HG03108 (cell line): ENCODE measurements at regions not wholly inside any gene's neighbourhood (a gene's known extent, or its start where the extent isn't known, plus 50 kb on each side); places are given as distances from the start of the nearest gene placed in this dataset.
"Not testable (repeated sequence)": the region's sequence is repeated elsewhere in the genome, so short reads cannot be mapped to it uniquely, and the experiment has no call there.

Experiments used
- ATAC-seq: cut with Tn5 transposase; IDR thresholded peaks from one replicate; pipeline ENCODE4 v1.9.1; 2021; ENCODE audit warnings: moderate library complexity; ENCODE audit not compliant: unreplicated experiment

DNA sequence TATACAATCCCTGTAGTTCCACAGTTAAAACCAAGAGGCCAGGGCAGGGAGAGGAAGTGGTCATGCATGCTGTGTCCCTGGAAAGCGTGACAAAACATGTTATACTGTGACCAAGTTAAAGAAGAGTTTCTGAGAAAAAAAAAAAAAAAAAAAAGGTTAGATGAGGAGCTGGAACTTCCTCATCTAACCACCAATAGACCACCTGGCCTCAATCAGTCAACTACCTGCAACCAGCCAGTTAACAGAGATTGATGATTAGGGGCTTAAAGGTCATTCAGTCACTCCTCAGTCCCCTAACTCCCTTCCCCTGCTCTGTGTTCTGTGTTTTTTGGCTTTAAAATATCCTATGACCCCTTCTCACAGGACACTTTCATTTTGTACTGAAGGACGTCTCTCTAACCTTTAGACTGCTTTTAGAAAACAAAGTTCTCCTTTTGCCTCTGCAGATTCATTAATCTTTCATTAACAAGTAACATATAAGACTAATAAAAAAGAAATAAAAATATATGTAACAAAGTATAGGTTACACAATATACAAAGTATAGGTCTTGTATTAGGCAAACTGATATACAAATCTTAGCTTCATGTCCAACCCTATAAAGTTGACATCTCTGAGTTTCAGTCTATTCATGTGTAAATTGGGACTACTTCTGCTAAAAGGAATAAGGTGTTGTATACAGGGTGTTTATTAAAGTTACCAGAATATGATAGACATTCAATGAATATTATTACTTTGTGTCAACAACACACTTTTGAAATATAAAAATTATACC, 179.1 kb upstream of the NDST4 start:
- peak; percentile 73 for ATAC-seq

DNA sequence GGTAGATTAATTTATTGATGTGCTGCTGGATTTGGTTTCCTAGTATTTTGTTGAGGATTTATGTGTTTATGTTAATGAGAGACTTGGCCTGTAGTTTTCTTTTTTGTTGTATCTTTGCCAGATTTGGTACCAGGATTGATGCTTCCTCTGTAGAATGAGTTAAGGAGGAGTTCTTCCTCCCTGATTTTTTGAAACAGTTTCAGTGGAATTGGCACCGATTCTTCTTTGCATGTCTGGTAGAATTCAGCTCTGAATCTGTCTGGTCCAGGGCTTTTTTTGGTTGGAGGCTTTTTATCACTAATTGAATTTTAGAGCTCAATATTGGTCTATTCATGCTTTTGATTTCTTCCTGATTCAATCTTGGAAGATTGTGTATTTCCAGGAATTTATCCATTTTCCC, 174.0 kb upstream of the NDST4 start:
- no peak for ATAC-seq

DNA sequence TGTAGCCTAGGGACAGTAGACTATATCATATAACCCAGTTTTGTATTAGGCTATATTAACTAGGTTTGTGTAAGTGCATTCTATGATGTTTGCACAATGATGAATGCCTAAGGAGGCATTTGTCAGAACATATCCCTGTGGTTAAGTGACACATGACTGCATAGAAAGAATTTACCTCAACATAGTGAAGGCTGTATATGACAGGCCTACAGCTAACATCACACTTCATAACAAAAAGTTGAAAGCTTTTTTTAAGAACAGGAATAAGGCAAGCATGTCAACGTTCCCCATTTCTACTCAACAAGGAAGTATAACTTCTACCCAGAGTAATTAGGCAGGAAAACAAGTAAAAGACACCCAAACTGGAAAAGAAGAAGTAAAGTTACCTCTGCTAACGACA, 165.9 kb upstream of the NDST4 start:
- ATAC-seq = no peak

- ATAC-seq = no peak
Measured at GRCh38 chr4:115278830-115279229, 165.4 kb upstream of the NDST4 start.

- no peak for ATAC-seq
Measured at GRCh38 chr4:115275615-115276014, 162.2 kb upstream of the NDST4 start.

DNA sequence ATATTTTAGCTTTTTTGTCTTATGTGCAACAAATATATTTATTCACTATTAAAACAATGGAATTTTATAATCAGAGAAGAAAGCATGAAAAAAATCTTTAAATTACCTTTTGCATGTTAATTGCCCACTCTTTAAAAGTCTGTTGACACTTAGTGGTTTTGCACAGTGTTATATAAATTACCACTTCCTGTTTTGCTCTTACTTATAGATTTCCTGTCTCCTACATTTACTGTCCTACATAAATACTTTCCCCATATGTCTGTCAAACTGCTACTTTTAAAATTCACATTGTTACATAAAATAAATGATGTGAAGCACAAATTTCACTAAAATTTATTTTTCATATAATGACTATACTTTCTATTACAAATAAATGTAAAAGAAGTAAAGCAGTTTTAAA, 161.1 kb upstream of the NDST4 start:
- ATAC-seq = peak; percentile 85

DNA sequence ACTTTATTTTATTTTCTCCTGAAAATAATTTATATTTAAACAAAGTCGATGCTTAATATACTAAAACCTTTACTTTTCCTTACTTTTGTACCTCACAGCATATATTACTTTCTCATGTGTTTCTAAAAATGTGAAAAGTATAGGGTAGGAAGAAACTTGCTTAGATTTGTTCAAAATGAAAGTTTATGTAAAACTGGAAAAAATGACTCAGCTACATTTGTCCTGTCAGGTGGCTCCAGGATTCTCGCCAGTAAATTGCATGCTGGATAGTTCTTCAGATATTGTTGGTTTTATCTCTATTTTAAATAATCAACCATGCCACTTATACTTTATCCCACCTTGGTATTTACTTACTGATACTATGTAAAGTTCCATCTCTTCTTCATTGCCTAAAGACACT, 159.2 kb upstream of the NDST4 start:
- ATAC-seq = no peak

DNA sequence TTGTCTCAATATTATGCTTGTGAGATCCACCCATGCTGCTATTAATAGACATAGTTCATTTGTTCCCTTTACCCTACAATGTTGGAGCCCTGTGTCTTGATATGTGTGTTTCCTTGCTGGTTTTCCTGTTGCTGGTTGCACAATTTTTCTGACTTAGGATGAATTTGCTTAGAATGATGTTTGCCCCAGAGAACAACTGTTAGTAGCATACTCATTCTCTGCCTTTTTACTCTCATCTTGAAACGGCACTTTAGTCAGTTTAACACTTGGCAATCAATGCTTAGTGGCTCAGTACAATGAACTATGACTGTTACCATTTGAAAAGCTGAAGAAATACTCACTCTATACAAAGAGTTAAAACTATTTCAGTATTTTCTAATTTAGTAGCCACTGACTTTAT, 158.8 kb upstream of the NDST4 start:
- no peak for ATAC-seq

DNA sequence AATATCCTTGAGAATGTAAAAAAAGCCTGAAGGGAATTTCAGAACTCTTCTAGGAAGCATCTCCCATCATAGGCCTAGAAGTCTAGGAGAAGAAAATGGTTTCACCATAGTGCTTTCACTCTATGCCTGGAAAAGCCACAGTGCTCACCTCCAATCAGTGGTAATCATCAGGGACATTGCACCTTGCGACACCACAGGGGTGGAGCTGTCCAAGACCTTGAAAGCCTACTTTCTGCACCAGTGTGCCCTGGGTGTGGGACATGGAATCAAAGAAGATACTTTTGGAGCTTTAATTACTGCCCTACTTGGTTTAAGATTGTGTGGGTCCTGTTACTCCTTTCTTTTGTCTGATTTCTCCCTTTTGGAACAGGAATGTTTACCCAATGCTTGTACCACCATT, 146.8 kb upstream of the NDST4 start:
- no peak for ATAC-seq

DNA sequence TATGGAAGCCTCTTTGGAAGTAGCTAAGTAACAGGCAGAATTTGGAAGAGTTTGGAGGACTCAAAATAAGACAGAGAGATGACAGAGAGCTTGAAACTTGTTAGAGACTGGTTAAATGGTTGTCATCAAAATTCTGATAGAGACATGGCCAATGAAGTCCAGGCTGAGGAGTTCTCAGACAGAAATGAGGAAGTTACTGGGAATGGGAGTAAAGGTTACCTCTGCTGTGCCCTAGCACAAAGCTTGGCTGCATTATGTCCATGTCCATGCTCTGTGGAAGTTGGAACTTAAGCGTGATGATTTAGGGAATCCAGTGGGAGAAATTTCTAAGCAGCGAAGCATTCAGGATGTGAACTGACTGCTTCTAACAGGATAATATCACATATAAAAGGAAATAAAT, 146.2 kb upstream of the NDST4 start:
- ATAC-seq = no peak

DNA sequence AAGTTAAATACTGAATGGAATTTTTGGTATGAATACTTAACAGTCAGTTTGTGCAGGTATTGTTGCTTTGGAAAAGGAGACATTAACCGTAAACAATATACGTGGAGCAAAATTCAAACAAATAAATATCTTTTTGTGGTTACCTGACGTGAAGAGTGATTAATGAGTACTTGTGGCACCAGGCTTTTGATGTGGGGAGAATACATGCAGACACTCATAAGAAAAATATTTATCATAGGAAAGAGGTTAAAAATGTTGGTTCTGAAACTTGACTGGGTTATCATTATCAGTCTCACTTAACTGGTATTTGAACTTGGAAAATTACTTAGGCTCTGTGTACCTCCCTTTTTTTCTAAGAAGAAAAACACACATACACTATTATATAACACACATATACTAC, 136.4 kb upstream of the NDST4 start:
- no peak for ATAC-seq

- ATAC-seq = peak; percentile 49
Measured at GRCh38 chr4:115234405-115235093, 121.1 kb upstream of the NDST4 start.

- peak; percentile 46 for ATAC-seq
Measured at GRCh38 chr4:115233600-115233999, 120.2 kb upstream of the NDST4 start.

- ATAC-seq = no peak
Measured at GRCh38 chr4:115229873-115230272, 116.5 kb upstream of the NDST4 start.

GRCh38 chr4:115228851-115229250, 115.4 kb upstream of the NDST4 start:
- no peak for ATAC-seq

GRCh38 chr4:115222061-115222460, 108.6 kb upstream of the NDST4 start:
- ATAC-seq = no peak

GRCh38 chr4:115219862-115220261, 106.4 kb upstream of the NDST4 start:
- no peak for ATAC-seq

- no peak for ATAC-seq
Measured at GRCh38 chr4:115219315-115219860, 106.0 kb upstream of the NDST4 start.

- ATAC-seq = no peak
Measured at GRCh38 chr4:115215935-115216334, 102.5 kb upstream of the NDST4 start.

DNA sequence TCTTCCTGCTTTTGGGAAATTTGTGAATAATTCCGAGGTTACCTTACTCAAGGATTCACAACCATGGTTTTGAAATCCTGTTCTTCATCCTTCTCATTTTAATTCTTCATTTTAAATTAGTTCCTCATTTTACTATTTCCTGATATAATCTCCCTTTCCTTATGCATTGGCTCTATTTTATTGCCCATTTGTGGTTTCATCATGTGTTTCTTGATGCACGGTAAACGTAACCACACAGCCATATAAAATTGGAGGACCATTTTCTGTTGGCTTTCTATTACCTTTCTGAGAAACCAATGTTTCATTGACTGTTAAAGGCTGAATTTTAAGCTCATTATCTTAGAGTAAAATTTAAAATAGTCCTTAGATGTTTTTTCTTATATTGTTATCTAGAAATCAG, 100.3 kb upstream of the NDST4 start:
- no peak for ATAC-seq

DNA sequence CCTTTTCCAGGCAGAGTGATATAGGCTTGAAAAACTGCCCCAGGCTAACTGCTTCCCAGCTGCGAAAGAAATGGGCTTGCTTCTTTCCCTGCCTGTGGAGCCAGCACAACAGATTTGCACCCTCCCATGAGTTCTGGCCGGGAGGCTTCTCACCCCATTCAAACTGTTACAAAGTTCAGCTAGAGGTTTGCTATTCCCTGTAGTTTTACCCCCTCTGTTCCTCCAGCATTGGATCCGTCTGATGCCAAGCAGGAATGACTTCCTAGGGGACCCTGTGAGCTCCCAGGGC, 87.6 kb upstream of the NDST4 start:
- no peak for ATAC-seq

- ATAC-seq = not testable (repeated sequence)
Measured at GRCh38 chr4:115200201-115201041, 87.0 kb upstream of the NDST4 start.
